Left lung (tissue), 4 donors: ENCODE measurements at regions not wholly inside any gene's neighbourhood (a gene's known extent, or its start where the extent isn't known, plus 50 kb on each side); places are given as distances from the start of the nearest gene placed in this dataset.
"Not testable (repeated sequence)": the region's sequence is repeated elsewhere in the genome, so short reads cannot be mapped to it uniquely, and the experiment has no call there.

Source experiments
- ATAC-seq: fragments of 200-7000 bp; cut with Tn5 transposase; one replicate; pipeline ENCODE4 v1.9.1; 2020; ENCODE audit warnings: moderate library complexity
- DNase-seq, 4 donors: peaks; one replicate each; pipeline ENCODE4 v3.0.0-alpha.2; 2013 to 2020
- H3K27ac ChIP-seq, 2 donors: fragments of 200-600 bp; sonication (generic) in 1 of 2; one replicate each; pipeline versions ENCODE4 v1.5.0 to v1.8.0; 2020 to 2021
- H3K27me3 ChIP-seq, 2 donors: fragments of 200-600 bp; sonication (generic) in 1 of 2; one replicate each; pipeline versions ENCODE4 v1.5.0 to v1.8.0; 2020 to 2021
- H3K36me3 ChIP-seq, 2 donors: fragments of 200-600 bp; sonication (generic) in 1 of 2; one replicate each; pipeline versions ENCODE4 v1.5.0 to v1.8.0; 2020 to 2021
- H3K4me1 ChIP-seq, 2 donors: fragments of 200-600 bp; one replicate each; pipeline ENCODE4 v1.8.0; 2021
- H3K4me3 ChIP-seq, 2 donors: fragments of 200-600 bp; sonication (generic) in 1 of 2; one replicate each; pipeline versions ENCODE4 v1.5.0 to v1.8.0; 2020 to 2021; ENCODE audit warnings: mild to moderate bottlenecking in 1 of 2
- H3K9me3 ChIP-seq, 2 donors: fragments of 200-600 bp; sonication (generic) in 1 of 2; one replicate each; pipeline versions ENCODE4 v1.5.0 to v1.8.0; 2020 to 2021
- intact Hi-C, 2 donors: fragments of 100-400 bp; cut with DNase I; formaldehyde crosslinking; loops; one replicate each; pipeline versions ENCODE4 v1.11.2 to v1.14.2; 2022
- TF ChIP-seq, protein P1 (sequence below), 2 donors: fragments of 200-600 bp; sonication (generic) in 1 of 2; IDR thresholded peaks; one replicate each; pipeline versions ENCODE4 v1.5.0 to v1.8.0; 2021; ENCODE audit warnings: antibody characterized with exemption in 2 of 2
- donor health status: DM: no; HTN: yes; CAD: no.
- donor health status: DM: no; HTN: no; CAD: no.

DNA sequence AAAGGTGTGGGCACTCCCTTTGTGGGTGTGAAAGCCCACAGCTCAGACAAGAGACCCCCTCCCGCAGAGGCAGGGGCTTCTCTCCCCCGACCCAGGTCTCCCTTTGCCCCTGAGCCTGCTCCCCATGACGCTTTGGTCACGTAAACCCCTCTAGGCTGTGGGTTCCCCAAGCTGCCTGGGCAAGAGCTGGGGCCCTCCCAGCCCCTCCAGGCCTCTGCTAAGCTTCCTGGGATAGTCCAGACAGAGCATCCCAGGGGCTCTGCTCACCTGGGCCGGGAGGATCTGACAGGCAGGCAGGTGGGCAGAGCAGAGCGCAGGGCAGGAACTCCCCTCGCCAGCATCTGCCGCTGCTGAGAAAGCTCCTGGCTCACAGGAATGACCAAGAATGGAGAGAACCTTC is 177.3 kb downstream of the BANP start:
- TF ChIP-seq, protein P1, sequence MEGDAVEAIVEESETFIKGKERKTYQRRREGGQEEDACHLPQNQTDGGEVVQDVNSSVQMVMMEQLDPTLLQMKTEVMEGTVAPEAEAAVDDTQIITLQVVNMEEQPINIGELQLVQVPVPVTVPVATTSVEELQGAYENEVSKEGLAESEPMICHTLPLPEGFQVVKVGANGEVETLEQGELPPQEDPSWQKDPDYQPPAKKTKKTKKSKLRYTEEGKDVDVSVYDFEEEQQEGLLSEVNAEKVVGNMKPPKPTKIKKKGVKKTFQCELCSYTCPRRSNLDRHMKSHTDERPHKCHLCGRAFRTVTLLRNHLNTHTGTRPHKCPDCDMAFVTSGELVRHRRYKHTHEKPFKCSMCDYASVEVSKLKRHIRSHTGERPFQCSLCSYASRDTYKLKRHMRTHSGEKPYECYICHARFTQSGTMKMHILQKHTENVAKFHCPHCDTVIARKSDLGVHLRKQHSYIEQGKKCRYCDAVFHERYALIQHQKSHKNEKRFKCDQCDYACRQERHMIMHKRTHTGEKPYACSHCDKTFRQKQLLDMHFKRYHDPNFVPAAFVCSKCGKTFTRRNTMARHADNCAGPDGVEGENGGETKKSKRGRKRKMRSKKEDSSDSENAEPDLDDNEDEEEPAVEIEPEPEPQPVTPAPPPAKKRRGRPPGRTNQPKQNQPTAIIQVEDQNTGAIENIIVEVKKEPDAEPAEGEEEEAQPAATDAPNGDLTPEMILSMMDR (IDR thresholded peaks at IDR 0.05), result no peak
- intact Hi-C loops, result no loop called here

DNA sequence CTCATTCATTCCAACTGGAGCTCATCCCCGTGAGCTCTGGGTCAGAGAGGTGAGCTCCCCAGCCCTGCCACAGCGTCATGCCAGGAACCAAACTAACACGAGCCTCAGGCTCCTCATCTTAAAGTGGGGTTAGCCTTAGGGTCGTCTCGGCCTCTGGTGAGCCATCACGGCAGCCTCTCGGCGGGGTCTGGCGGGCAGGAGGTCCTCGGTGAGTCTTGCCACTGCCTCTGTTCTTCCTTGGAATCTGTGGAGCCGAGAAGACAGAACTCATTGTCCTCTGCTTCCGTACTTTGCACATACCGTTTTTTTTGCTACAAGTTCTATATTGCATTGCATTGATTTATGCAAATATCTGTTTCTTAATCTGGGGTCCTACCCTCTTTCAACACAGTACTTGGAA is 177.9 kb downstream of the BANP start:
- intact Hi-C loops, ATAC-seq, H3K9me3 ChIP-seq, H3K27ac ChIP-seq, H3K36me3 ChIP-seq, H3K4me3 ChIP-seq, H3K4me1 ChIP-seq: not testable (repeated sequence)
- H3K27me3 ChIP-seq, result peaks cover 0 to 12% of the 10 kb centered on the region in 2 donors
- peak in 1 of 4 donors; percentile 29 for DNase-seq

More for the DNA sequence above, 177.3 kb downstream of the BANP start:
- ATAC-seq, result no peak
- H3K4me1 ChIP-seq, result no peaks in the 10 kb centered on the region
- no peak overlapping the region for H3K27ac ChIP-seq
- peaks cover 0 to 12% of the 10 kb centered on the region in 2 donors for H3K27me3 ChIP-seq
- H3K9me3 ChIP-seq, result no peaks in the 10 kb centered on the region
- H3K4me3 ChIP-seq, result no peak overlapping the region
- DNase-seq, result peak in 1 of 4 donors; percentile 58
- H3K36me3 ChIP-seq, result no peaks in the 10 kb centered on the region

DNA sequence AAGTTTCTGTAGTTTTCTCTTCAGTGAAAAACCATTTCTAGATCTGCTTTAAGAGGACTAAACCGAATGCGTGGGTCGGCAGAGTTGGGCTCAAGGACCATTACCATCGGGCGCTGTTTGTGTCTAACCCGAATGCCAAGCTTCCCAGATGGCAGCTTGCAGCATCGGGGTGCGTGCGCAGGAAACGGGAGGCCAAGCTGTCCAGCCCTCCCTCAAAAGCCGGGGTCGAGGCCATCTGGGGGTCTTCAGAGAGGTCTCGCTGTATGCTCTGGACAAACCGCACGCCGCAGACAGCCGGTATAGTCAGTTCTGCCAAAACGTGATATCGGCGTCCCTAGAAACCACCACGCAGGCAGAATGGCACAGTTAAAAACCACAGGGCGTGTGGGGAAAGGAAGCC is 178.8 kb downstream of the BANP start:
- Histone ChIP-seq H3K9me3 (no peaks in the 10 kb centered on the region), H3K27me3 (peaks cover 0 to 12% of the 10 kb centered on the region in 2 donors), H3K36me3 (no peaks in the 10 kb centered on the region), H3K4me1 (no peaks in the 10 kb centered on the region), H3K27ac (no peak overlapping the region), H3K4me3 (no peak overlapping the region)
- no peak for ATAC-seq
- DNase-seq, result peak in 1 of 4 donors; percentile 67
- TF ChIP-seq, protein P1 (IDR thresholded peaks at IDR 0.05), result no peak
- intact Hi-C loops, result no loop called here

DNA sequence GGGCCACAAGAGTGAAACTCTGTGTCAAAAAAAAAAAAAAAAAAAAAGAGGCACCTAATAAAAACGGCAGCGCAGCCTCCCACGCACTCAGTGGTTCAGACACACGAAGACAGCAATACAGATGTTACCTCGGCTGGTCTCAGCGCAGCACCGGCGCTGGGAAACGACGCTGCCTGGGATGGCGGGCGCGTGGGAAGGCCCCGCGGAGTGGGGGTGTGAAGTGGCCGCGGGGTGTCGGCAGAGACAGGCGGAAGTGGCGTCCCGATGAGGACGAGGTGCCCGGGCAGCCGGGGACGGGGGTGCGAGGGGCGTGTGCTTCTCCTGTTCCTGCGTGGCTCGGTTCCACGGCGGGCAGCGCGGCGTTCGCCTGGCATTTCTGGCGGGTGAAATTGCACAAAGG is 179.4 kb downstream of the BANP start:
- H3K36me3 ChIP-seq, result no peaks in the 10 kb centered on the region
- H3K4me1 ChIP-seq, result no peaks in the 10 kb centered on the region
- H3K4me3 ChIP-seq, result no peak overlapping the region
- no peak for ATAC-seq
- H3K27me3 ChIP-seq, result peaks cover 0 to 12% of the 10 kb centered on the region in 2 donors
- TF ChIP-seq, protein P1 (IDR thresholded peaks at IDR 0.05), result no peak
- H3K9me3 ChIP-seq, result no peaks in the 10 kb centered on the region
- H3K27ac ChIP-seq, result no peak overlapping the region
- intact Hi-C loops, result no loop called here
- peak in 1 of 4 donors; percentile 64 for DNase-seq

- intact Hi-C loops, result no loop called here
- H3K36me3 ChIP-seq, result no peaks in the 10 kb centered on the region
- H3K9me3 ChIP-seq, result no peaks in the 10 kb centered on the region
- TF ChIP-seq, protein P1 (IDR thresholded peaks at IDR 0.05), result no peak
- no peaks in the 10 kb centered on the region for H3K4me1 ChIP-seq
- H3K27me3 ChIP-seq, result peaks cover 0 to 12% of the 10 kb centered on the region in 2 donors
- ATAC-seq, result no peak
- H3K4me3 ChIP-seq, result no peak overlapping the region
- H3K27ac ChIP-seq, result no peak overlapping the region
- DNase-seq, result peak in 1 of 4 donors; percentile 46
These were observed 180.0 kb downstream of the BANP start for GRCh38 chr16:88131256-88131655.

- no peak overlapping the region for H3K4me3 ChIP-seq
- no peaks in the 10 kb centered on the region for H3K4me1 ChIP-seq
- no peak overlapping the region for H3K27ac ChIP-seq
- DNase-seq (peak in 1 of 4 donors; percentile 74), ATAC-seq (no peak)
- H3K9me3 ChIP-seq, result no peaks in the 10 kb centered on the region
- intact Hi-C loops, result no loop called here
- TF ChIP-seq, protein P1 (IDR thresholded peaks at IDR 0.05), result no peak
- H3K36me3 ChIP-seq, result no peaks in the 10 kb centered on the region
- peaks cover 0 to 12% of the 10 kb centered on the region in 2 donors for H3K27me3 ChIP-seq
These were observed 180.7 kb downstream of the BANP start for GRCh38 chr16:88131966-88132365.
